Activated B cell treated with CpG ODN at 0.5 μM for 24 hours (primary cell): ENCODE measurements at regions not wholly inside any gene's neighbourhood (a gene's known extent, or its start where the extent isn't known, plus 50 kb on each side); places are given as distances from the start of the nearest gene placed in this dataset.

ENCODE experiments used
- ATAC-seq: fragments of 200-7000 bp; cut with Tn5 transposase; one replicate; pipeline ENCODE4 v1.10.0; 2021; ENCODE audit warnings: low read depth, mild to moderate bottlenecking, moderate library complexity
- CTCF ChIA-PET: fragments of 350-600 bp; sonication (Branson Sonifier 250); formaldehyde crosslinking; loops from one replicate; lab custom pipeline; 2021; ENCODE audit warnings: antibody characterized with exemption; lab: Charles Lee
- POLR2A ChIA-PET: fragments of 350-600 bp; sonication (Branson Sonifier 250); formaldehyde crosslinking; loops from one replicate; lab custom pipeline; 2021; ENCODE audit warnings: antibody characterized with exemption; lab: Charles Lee
- DNase-seq: peaks from one replicate; pipeline ENCODE4 v3.0.0; 2022
- H3K27ac Mint-ChIP-seq: one replicate; pipeline ENCODE4 v1.8.0; 2020; ENCODE audit warnings: mixed read lengths
- H3K27me3 Mint-ChIP-seq: one replicate; pipeline ENCODE4 v1.8.0; 2021; ENCODE audit warnings: mixed read lengths
- H3K36me3 Mint-ChIP-seq: one replicate; pipeline ENCODE4 v1.8.0; 2021; ENCODE audit warnings: low read depth, mixed read lengths
- H3K4me1 Mint-ChIP-seq: one replicate; pipeline ENCODE4 v1.8.0; 2021; ENCODE audit warnings: mixed read lengths
- H3K4me3 Mint-ChIP-seq: one replicate; pipeline ENCODE4 v1.8.0; 2020; ENCODE audit warnings: mild to moderate bottlenecking, mixed read lengths
- H3K9me3 Mint-ChIP-seq: one replicate; pipeline ENCODE4 v1.8.0; 2020; ENCODE audit warnings: mixed read lengths
- intact Hi-C: fragments of 100-400 bp; cut with micrococcal nuclease; formaldehyde crosslinking; loops from one replicate; pipeline ENCODE4 v1.15.1; 2024
- TF ChIP-seq, protein P1 (sequence below): fragments of 200-600 bp; IDR thresholded peaks from one replicate; pipeline ENCODE4 v1.8.0; 2022; ENCODE audit warnings: antibody characterized with exemption, mild to moderate bottlenecking

- POLR2A ChIA-PET, result no interaction called here
- H3K4me1 Mint-ChIP-seq, result no peaks in the 10 kb centered on the region
- no peaks in the 10 kb centered on the region for H3K27me3 Mint-ChIP-seq
- CTCF ChIA-PET, result no interaction called here
- DNase-seq (no peak), ATAC-seq (no peak)
- TF ChIP-seq, protein P1, sequence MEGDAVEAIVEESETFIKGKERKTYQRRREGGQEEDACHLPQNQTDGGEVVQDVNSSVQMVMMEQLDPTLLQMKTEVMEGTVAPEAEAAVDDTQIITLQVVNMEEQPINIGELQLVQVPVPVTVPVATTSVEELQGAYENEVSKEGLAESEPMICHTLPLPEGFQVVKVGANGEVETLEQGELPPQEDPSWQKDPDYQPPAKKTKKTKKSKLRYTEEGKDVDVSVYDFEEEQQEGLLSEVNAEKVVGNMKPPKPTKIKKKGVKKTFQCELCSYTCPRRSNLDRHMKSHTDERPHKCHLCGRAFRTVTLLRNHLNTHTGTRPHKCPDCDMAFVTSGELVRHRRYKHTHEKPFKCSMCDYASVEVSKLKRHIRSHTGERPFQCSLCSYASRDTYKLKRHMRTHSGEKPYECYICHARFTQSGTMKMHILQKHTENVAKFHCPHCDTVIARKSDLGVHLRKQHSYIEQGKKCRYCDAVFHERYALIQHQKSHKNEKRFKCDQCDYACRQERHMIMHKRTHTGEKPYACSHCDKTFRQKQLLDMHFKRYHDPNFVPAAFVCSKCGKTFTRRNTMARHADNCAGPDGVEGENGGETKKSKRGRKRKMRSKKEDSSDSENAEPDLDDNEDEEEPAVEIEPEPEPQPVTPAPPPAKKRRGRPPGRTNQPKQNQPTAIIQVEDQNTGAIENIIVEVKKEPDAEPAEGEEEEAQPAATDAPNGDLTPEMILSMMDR, result no peak
- H3K9me3 Mint-ChIP-seq, result no peaks in the 10 kb centered on the region
- H3K4me3 Mint-ChIP-seq, result no peak overlapping the region
- no peaks in the 10 kb centered on the region for H3K36me3 Mint-ChIP-seq
- H3K27ac Mint-ChIP-seq, result no peak overlapping the region
- intact Hi-C loops, result no loop called here
Measured at GRCh38 chr18:39702888-39703287, 2137.3 kb upstream of the CELF4 start.

DNA sequence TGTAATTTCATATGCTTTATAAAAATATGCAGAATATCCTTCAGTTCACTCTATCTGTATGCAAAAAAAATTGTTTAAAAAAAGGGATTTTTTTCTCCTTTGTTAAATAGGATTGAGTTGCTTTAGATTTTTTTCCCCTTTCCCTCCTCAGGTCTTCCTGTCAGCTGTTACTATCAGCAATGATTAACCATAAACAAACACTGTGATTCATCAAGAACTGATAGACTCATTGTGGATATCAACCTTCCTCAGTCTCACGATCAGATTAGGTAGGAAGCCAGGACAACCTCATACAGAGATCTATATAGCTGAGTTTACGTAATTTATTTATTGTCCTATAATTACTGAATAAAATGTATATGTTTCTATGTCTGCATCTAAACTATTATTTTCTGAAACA, 2136.2 kb upstream of the CELF4 start:
- ATAC-seq (no peak), DNase-seq (no peak)
- no peaks in the 10 kb centered on the region for H3K9me3 Mint-ChIP-seq

DNA sequence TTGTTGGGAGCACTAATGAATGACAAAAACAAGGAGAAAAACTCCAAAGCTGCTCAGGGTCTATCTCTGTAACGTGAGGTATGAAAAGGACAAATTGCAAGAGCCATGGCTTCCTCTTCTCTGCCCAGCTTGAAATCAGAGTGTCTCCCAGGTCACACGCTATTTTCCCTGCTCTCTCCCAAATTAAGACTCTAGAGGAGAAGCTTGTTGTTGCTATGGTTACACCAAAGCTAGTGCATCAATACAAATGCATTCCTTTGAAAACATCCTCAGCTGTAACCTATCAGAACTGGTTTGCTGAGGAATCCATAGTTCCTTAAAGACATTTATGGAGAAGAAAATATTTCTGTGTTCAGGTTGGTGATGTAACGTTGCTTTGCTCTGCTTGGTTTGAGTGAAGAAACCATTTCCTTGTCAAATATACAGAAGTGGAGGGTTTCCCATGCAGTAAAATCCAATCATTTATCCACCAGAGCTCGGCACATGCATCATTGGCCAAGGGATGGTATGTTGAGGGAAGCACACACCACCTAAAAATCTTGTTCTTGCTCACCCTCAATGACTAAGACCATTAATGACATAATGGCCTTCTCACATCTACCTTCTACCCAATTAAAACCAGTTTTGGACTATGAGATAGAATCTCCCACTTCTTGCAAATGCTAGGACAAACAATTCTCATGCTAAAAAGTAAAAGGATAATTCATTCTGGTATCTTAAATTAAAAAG, 2135.6 kb upstream of the CELF4 start:
- Mint-ChIP-seq H3K4me1 (no peaks in the 10 kb centered on the region), H3K4me3 (no peak overlapping the region), H3K27me3 (no peaks in the 10 kb centered on the region), H3K36me3 (no peaks in the 10 kb centered on the region), H3K9me3 (no peaks in the 10 kb centered on the region), H3K27ac (no peak overlapping the region)
- POLR2A ChIA-PET, result no interaction called here
- ATAC-seq, result no peak
- TF ChIP-seq, protein P1, result no peak
- CTCF ChIA-PET, result no interaction called here
- no peak for DNase-seq
- intact Hi-C loops, result no loop called here

More for the DNA sequence above, 2136.2 kb upstream of the CELF4 start:
- POLR2A ChIA-PET, result no interaction called here
- CTCF ChIA-PET, result no interaction called here
- Mint-ChIP-seq H3K27me3 (no peaks in the 10 kb centered on the region), H3K4me1 (no peaks in the 10 kb centered on the region), H3K36me3 (no peaks in the 10 kb centered on the region), H3K4me3 (no peak overlapping the region), H3K27ac (no peak overlapping the region)
- intact Hi-C loops, result no loop called here
- TF ChIP-seq, protein P1, result no peak

DNA sequence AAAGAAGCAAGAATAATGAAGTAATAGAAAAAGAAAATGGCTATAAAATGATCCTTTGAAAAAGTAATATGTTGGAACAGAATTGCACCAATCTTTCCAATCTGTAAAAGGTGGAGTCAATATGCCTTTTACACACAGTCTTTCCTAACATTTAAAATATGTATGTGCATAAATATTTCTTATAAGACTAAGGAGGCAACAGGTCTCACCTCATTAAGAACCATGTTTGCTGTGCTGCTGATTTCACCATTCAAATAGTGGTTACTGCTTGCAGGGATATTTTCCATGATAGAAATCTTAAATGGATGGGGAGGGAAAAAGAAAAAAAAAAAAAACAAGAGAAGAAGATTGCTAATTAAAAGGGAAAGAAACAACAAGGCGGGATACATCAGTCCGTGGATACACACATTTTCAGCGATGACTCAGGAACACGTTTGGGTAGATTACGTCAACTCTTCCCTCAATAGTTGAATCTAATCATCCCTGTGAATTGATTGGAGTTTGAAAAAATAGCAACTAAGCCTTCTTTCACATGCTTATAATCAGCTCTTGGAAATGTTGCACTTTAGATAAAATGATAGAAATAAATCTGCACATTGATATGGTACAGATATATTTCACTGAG, 2133.9 kb upstream of the CELF4 start:
- ChIA-PET CTCF (no interaction called here), POLR2A (no interaction called here)
- no peak overlapping the region for H3K27ac Mint-ChIP-seq
- H3K4me3 Mint-ChIP-seq, result no peak overlapping the region
- H3K9me3 Mint-ChIP-seq, result no peaks in the 10 kb centered on the region
- no peaks in the 10 kb centered on the region for H3K4me1 Mint-ChIP-seq
- TF ChIP-seq, protein P1, result no peak
- no peaks in the 10 kb centered on the region for H3K27me3 Mint-ChIP-seq
- no peaks in the 10 kb centered on the region for H3K36me3 Mint-ChIP-seq
- intact Hi-C loops, result no loop called here
- DNase-seq (no peak), ATAC-seq (no peak)

- CTCF ChIA-PET, result no interaction called here
- Mint-ChIP-seq H3K9me3 (no peaks in the 10 kb centered on the region), H3K27me3 (no peaks in the 10 kb centered on the region), H3K4me1 (no peaks in the 10 kb centered on the region), H3K36me3 (no peaks in the 10 kb centered on the region), H3K4me3 (no peak overlapping the region), H3K27ac (no peak overlapping the region)
- POLR2A ChIA-PET, result no interaction called here
- TF ChIP-seq, protein P1, result no peak
- DNase-seq (no peak), ATAC-seq (no peak)
- intact Hi-C loops, result no loop called here
Measured at GRCh38 chr18:39698436-39698835, 2132.8 kb upstream of the CELF4 start.
